Ectodermal cell (in vitro differentiated cells): ENCODE measurements at regions not wholly inside any gene's neighbourhood (a gene's known extent, or its start where the extent isn't known, plus 50 kb on each side); places are given as distances from the start of the nearest gene placed in this dataset.
"Not testable (repeated sequence)": the region's sequence is repeated elsewhere in the genome, so short reads cannot be mapped to it uniquely, and the experiment has no call there.

Experiments
- H3K27ac ChIP-seq: 2 replicates; pipeline ENCODE4 v1.7.0; 2013; ENCODE audit warnings: mild to moderate bottlenecking, low read depth, low read length; ENCODE audit not compliant: insufficient read depth, poor library complexity, severe bottlenecking
- H3K27me3 ChIP-seq: 2 replicates; pipeline ENCODE4 v1.7.0; 2013; ENCODE audit warnings: mild to moderate bottlenecking, low read length; ENCODE audit not compliant: insufficient read depth, control insufficient read depth, poor library complexity, severe bottlenecking
- H3K36me3 ChIP-seq: one replicate; pipeline ENCODE4 v1.7.0; 2013; ENCODE audit warnings: low read length; ENCODE audit not compliant: control insufficient read depth, insufficient read depth
- H3K4me1 ChIP-seq: one replicate; pipeline ENCODE4 v1.7.0; 2013; ENCODE audit warnings: low read length; ENCODE audit not compliant: control insufficient read depth, insufficient read depth
- H3K4me3 ChIP-seq: 2 replicates; pipeline ENCODE4 v1.7.0; 2013; ENCODE audit warnings: low read depth, low read length, control low read depth; ENCODE audit not compliant: insufficient read depth
- H3K9me3 ChIP-seq: 2 replicates; pipeline ENCODE4 v1.7.0; 2013; ENCODE audit warnings: mild to moderate bottlenecking, low read length, moderate library complexity; ENCODE audit not compliant: control insufficient read depth
- WGBS, 2 experiments: methylation state at CpG; one replicate each; pipeline ENCODE4 v1.1.7; 2013; ENCODE audit warnings: missing lambda C conversion rate in 2 of 2; 5-methylcytosine and 5-hydroxymethylcytosine counted together

GRCh38 chr3:118806423-118806822 is 228.2 kb downstream of the IGSF11 start:
- no peak overlapping the region for H3K4me3 ChIP-seq
- WGBS, 2 experiments: 100% methylated on average over 3 to 4 of the region's 5 CpGs

GRCh38 chr3:118807349-118807748 is 227.3 kb downstream of the IGSF11 start:
- H3K4me3 ChIP-seq, H3K27me3 ChIP-seq, H3K4me1 ChIP-seq, H3K9me3 ChIP-seq, H3K36me3 ChIP-seq, H3K27ac ChIP-seq: not testable (repeated sequence)
- 95% methylated on average over 2 of the region's 2 CpGs; no CpG with 5 or more reads in 1 of the 2 experiments for WGBS, 2 experiments

More at GRCh38 chr3:118806423-118806822, 228.2 kb downstream of the IGSF11 start:
- H3K27ac ChIP-seq: no peak overlapping the region
- H3K4me1 ChIP-seq: peaks cover 4% of the 10 kb centered on the region
- H3K36me3 ChIP-seq: no peaks in the 10 kb centered on the region
- no peaks in the 10 kb centered on the region for H3K27me3 ChIP-seq
- H3K9me3 ChIP-seq: no peaks in the 10 kb centered on the region

GRCh38 chr3:118808723-118809122 is 225.9 kb downstream of the IGSF11 start:
- WGBS, 2 experiments: 37 to 68% methylated on average over 3 to 6 of the region's 6 CpGs
- no peaks in the 10 kb centered on the region for H3K36me3 ChIP-seq
- no peak overlapping the region for H3K27ac ChIP-seq
- no peaks in the 10 kb centered on the region for H3K27me3 ChIP-seq
- H3K4me3 ChIP-seq: no peak overlapping the region
- H3K4me1 ChIP-seq: peaks cover 4% of the 10 kb centered on the region
- H3K9me3 ChIP-seq: no peaks in the 10 kb centered on the region

DNA sequence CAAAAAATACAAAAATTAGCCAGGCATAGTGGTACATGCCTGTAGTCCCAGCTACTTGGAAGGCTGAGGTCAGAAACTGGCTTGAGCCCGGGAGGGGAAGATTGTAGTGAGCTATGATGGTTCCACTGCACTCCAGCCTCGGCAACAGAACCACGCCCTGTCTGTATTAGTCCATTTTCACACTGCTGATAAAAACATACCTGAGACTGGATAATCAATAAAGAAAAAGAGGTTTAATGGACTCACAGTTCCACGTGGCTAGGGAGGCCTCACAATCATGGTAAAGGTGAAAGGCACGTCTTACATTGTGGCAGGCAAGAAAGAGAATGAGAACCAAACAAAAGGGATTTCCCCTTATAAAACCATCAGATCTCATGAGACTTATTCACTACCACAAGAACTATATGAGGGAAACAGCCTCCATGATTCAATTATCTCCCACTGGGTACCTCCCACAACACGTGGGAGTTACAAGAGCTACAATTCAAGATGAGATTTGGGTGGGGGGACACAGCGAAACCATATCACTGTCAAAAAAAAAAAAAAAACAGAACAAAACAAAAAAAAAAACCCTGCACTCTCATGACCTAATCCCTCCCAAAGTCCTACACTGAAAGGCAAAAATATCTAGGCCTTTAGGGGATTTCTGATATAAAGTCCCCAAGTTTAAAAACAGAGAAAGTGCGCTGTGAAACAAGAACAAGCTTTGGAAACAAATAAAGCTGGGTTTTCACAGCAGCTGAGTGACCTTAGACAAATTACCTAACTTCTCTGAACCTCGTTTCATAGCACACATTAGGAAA is 224.7 kb downstream of the IGSF11 start:
- Histone ChIP-seq H3K4me1 (peaks cover 4% of the 10 kb centered on the region), H3K9me3 (no peaks in the 10 kb centered on the region), H3K27me3 (no peaks in the 10 kb centered on the region), H3K27ac (no peak overlapping the region), H3K4me3 (no peak overlapping the region), H3K36me3 (no peaks in the 10 kb centered on the region)
- 92% methylated on average over 8 of the region's 9 CpGs for WGBS, 2 experiments

DNA sequence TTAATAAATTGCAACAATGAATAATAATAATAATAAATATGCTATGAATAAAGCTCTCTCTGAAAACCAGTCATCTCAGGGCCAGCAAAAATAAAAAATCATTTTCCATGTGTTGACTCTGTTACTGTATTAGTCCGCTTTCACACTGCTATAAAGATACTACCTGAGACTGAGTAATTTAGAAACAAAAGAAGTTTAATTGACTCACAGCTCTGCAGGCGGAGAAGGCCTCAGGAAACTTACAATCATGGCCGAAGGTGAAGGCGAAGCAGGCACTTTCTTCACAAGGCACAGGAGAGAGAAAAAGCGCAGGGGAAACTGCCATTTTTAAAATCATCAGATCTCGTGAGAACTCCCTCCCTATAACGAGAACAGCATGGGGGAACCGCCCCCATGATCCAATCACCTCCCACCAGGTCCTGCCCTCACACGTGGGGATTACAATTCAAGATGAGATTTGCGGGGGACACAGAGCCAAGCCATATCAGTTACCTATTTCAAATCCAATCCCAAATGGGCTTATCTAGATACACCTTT is 224.1 kb downstream of the IGSF11 start:
- 84 to 85% methylated on average over 10 of the region's 10 CpGs for WGBS, 2 experiments
- no peak overlapping the region for H3K27ac ChIP-seq
- no peak overlapping the region for H3K4me3 ChIP-seq
- H3K9me3 ChIP-seq: no peaks in the 10 kb centered on the region
- peaks cover 4% of the 10 kb centered on the region for H3K4me1 ChIP-seq
- H3K27me3 ChIP-seq: no peaks in the 10 kb centered on the region
- no peaks in the 10 kb centered on the region for H3K36me3 ChIP-seq

- no peaks in the 10 kb centered on the region for H3K27me3 ChIP-seq
- H3K27ac ChIP-seq: no peak overlapping the region
- 82% methylated on average over 3 of the region's 3 CpGs; no CpG with 5 or more reads in 1 of the 2 experiments for WGBS, 2 experiments
Observed at GRCh38 chr3:118811236-118811732, 223.4 kb downstream of the IGSF11 start.

GRCh38 chr3:118813472-118813871 is 221.2 kb downstream of the IGSF11 start:
- Histone ChIP-seq H3K27ac (no peak overlapping the region), H3K4me1 (peaks cover 4% of the 10 kb centered on the region), H3K36me3 (no peaks in the 10 kb centered on the region), H3K9me3 (no peaks in the 10 kb centered on the region), H3K4me3 (no peak overlapping the region), H3K27me3 (no peaks in the 10 kb centered on the region)
- 87 to 89% methylated on average over 4 of the region's 4 CpGs for WGBS, 2 experiments

More at GRCh38 chr3:118811236-118811732, 223.4 kb downstream of the IGSF11 start:
- Histone ChIP-seq H3K4me3 (no peak overlapping the region), H3K4me1 (peaks cover 4% of the 10 kb centered on the region), H3K36me3 (no peaks in the 10 kb centered on the region), H3K9me3 (no peaks in the 10 kb centered on the region)

GRCh38 chr3:118817748-118818165 is 216.9 kb downstream of the IGSF11 start:
- Histone ChIP-seq H3K4me1 (peaks cover 3% of the 10 kb centered on the region), H3K36me3 (no peaks in the 10 kb centered on the region), H3K27me3 (no peaks in the 10 kb centered on the region), H3K9me3 (no peaks in the 10 kb centered on the region), H3K4me3 (no peak overlapping the region), H3K27ac (no peak overlapping the region)
- WGBS, 2 experiments: 29 to 43% methylated on average over 4 to 5 of the region's 5 CpGs

GRCh38 chr3:118818386-118818785 is 216.3 kb downstream of the IGSF11 start:
- no peaks in the 10 kb centered on the region for H3K36me3 ChIP-seq
- H3K27me3 ChIP-seq: no peaks in the 10 kb centered on the region
- peaks cover 3% of the 10 kb centered on the region for H3K4me1 ChIP-seq
- no peak overlapping the region for H3K27ac ChIP-seq
- no peaks in the 10 kb centered on the region for H3K9me3 ChIP-seq
- 92 to 95% methylated on average over 2 of the region's 2 CpGs for WGBS, 2 experiments
- H3K4me3 ChIP-seq: no peak overlapping the region

DNA sequence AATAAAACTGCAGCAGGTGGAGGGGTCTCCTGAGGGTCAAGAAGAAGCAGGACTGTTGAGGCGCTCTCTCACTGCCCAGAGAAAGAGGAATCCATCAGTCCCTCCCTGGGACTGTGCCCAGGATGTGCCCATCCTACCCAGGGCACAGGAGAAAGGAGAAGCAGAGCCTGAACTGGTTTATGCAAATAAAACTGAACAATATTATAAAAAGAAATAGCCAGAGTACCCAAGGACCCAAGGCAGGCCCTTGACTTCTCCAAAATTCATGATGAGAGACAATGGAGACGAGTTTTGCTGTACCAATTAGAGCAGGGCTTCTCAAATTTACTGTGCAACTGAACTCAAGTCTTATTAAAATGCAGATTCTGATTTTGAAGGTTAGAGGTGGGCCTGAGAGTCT is 211.0 kb downstream of the IGSF11 start:
- 92 to 94% methylated on average over 2 of the region's 2 CpGs for WGBS, 2 experiments
- no peak overlapping the region for H3K27ac ChIP-seq
- H3K4me3 ChIP-seq: no peak overlapping the region
- peaks cover 3% of the 10 kb centered on the region for H3K4me1 ChIP-seq
- H3K9me3 ChIP-seq: no peaks in the 10 kb centered on the region
- no peaks in the 10 kb centered on the region for H3K36me3 ChIP-seq
- no peaks in the 10 kb centered on the region for H3K27me3 ChIP-seq
